GM12878 (cell line): ENCODE measurements at regions not wholly inside any gene's neighbourhood (a gene's known extent, or its start where the extent isn't known, plus 50 kb on each side); places are given as distances from the start of the nearest gene placed in this dataset.
"Not testable (repeated sequence)": the region's sequence is repeated elsewhere in the genome, so short reads cannot be mapped to it uniquely, and the experiment has no call there.

ENCODE experiments used
- ATAC-seq: fragments of 200-7000 bp; cut with Tn5 transposase; 3 replicates; pipeline ENCODE4 v1.9.1; 2020; ENCODE audit warnings: mild to moderate bottlenecking, moderate library complexity
- BruUV-seq: library from RNA; stranded (reverse); fragments of 400-500 nt; replicated peaks from 2 replicates; lab custom pipeline; 2021; lab: Mats Ljungman, UMichigan
- CTCF ChIA-PET: fragments of 300-600 bp; sonication (Branson Sonifier 250); formaldehyde crosslinking; extraction: SDS; loops from one replicate; lab custom pipeline; 2021; ENCODE audit warnings: inconsistent platforms; lab: Yijun Ruan, JAX
- POLR2A ChIA-PET: fragments of 350-600 bp; formaldehyde crosslinking; extraction: SDS; loops from one replicate; lab custom pipeline; 2021; ENCODE audit warnings: inconsistent platforms; lab: Charles Lee
- RAD21 ChIA-PET: fragments of 300-600 bp; sonication (Branson Sonifier 250); formaldehyde crosslinking; loops from one replicate; lab custom pipeline; 2023; ENCODE audit warnings: antibody characterized with exemption; ENCODE audit not compliant: unreplicated experiment; lab: Charles Lee
- SMC1A ChIA-PET: fragments of 300-600 bp; sonication (Branson Sonifier 250); formaldehyde crosslinking; loops from one replicate; lab custom pipeline; 2023; ENCODE audit not compliant: unreplicated experiment, uncharacterized antibody; lab: Charles Lee
- DNase-seq: peaks from one replicate; pipeline ENCODE4 v3.0.0-alpha.2; 2011; ENCODE audit warnings: low read depth, low spot score
- FAIRE-seq: peaks from 3 replicates; lab custom pipeline; 2011; peaks lifted over from hg19 to GRCh38; lab: Jason Lieb, UNC
- H2AFZ ChIP-seq: 2 replicates; pipeline ENCODE4 v1.6.0; 2011; ENCODE audit warnings: low read depth, low read length, control low read depth; ENCODE audit not compliant: control insufficient read depth
- H3K27ac ChIP-seq: 2 replicates; pipeline ENCODE4 v1.5.1; 2011; ENCODE audit warnings: control low read depth; ENCODE audit not compliant: control insufficient read depth, insufficient read depth
- H3K27me3 ChIP-seq, 2 experiments: replicated peaks in 1 of 2; 2 replicates each; pipeline versions ENCODE4 v1.6.0 to v1.6.1; 2011; ENCODE audit warnings: low read length in 1 of 2; ENCODE audit not compliant: control insufficient read depth in 2 of 2, insufficient read depth in 2 of 2
- H3K36me3 ChIP-seq, 2 experiments: 2 replicates each; pipeline ENCODE4 v1.5.1; 2011; ENCODE audit warnings: low read length in 1 of 2; ENCODE audit not compliant: control insufficient read depth in 2 of 2, insufficient read depth in 2 of 2
- H3K4me1 ChIP-seq: 2 replicates; pipeline ENCODE4 v1.6.1; 2011; ENCODE audit warnings: mild to moderate bottlenecking, low read length, moderate library complexity, mixed read lengths; ENCODE audit not compliant: control insufficient read depth, insufficient read depth
- H3K4me2 ChIP-seq: 2 replicates; pipeline ENCODE4 v1.6.0; 2011; ENCODE audit warnings: control low read depth; ENCODE audit not compliant: control insufficient read depth, insufficient read depth
- H3K4me3 ChIP-seq: fragments of 200-600 bp; sonication (generic); 2 replicates; pipeline ENCODE4 v1.5.1; 2016
- H3K79me2 ChIP-seq: 2 replicates; pipeline ENCODE4 v1.6.0; 2011; ENCODE audit warnings: low read length; ENCODE audit not compliant: control insufficient read depth, insufficient read depth
- H3K9ac ChIP-seq: 2 replicates; pipeline ENCODE4 v1.8.0; 2011; ENCODE audit warnings: low read length, control low read depth, mixed read lengths; ENCODE audit not compliant: control insufficient read depth, insufficient read depth
- H3K9me3 ChIP-seq: replicated peaks from 3 replicates; pipeline ENCODE4 v1.5.1; 2011; ENCODE audit warnings: mild to moderate bottlenecking, low read length; ENCODE audit not compliant: control insufficient read depth, insufficient read depth
- H4K20me1 ChIP-seq: 2 replicates; pipeline ENCODE4 v1.6.0; 2011; ENCODE audit not compliant: control insufficient read depth, insufficient read depth
- BACH1 ChIP-seq: fragments of 450-650 bp; IDR thresholded peaks from 2 replicates; pipeline ENCODE4 v1.6.1; 2017; ENCODE audit warnings: mild to moderate bottlenecking, borderline replicate concordance
- HDAC2 ChIP-seq: fragments of 200-600 bp; sonication (generic); IDR thresholded peaks from 2 replicates; pipeline ENCODE4 v1.6.1; 2017
- JUND ChIP-seq: IDR thresholded peaks from 2 replicates; pipeline ENCODE4 v1.6.1; 2012; ENCODE audit warnings: low read depth, mild to moderate bottlenecking, low read length, improper control_type of control experiment, moderate library complexity
- POLR2AphosphoS2 ChIP-seq: IDR thresholded peaks from 2 replicates; pipeline ENCODE4 v1.6.1; 2011; ENCODE audit warnings: low read depth, mild to moderate bottlenecking, low read length, improper control_type of control experiment, moderate library complexity
- YBX1 ChIP-seq: fragments of 450-650 bp; IDR thresholded peaks from 2 replicates; pipeline ENCODE4 v1.6.1; 2016; ENCODE audit warnings: antibody characterized with exemption
- ZBED1 ChIP-seq: IDR thresholded peaks from 2 replicates; pipeline ENCODE4 v1.6.1; 2016; ENCODE audit warnings: borderline replicate concordance
- ZNF622 ChIP-seq: fragments of 450-650 bp; IDR thresholded peaks from 2 replicates; pipeline ENCODE4 v1.6.1; 2017; ENCODE audit warnings: mild to moderate bottlenecking, inconsistent platforms
- WGBS: methylation state at CpG from one replicate; pipeline ENCODE4 v1.1.6; 2016; ENCODE audit warnings: low lambda C conversion rate; ENCODE audit not compliant: insufficient replicate concordance, insufficient coverage; ENCODE audit errors: missing lambda C conversion rate; 5-methylcytosine and 5-hydroxymethylcytosine counted together
- in situ Hi-C: fragments of 300-500 bp; cut with MboI; formaldehyde crosslinking; loops from 9 replicates; pipeline ENCODE4 v1.14.3; 2018; ENCODE audit warnings: mixed read lengths
- intact Hi-C: fragments of 100-400 bp; cut with micrococcal nuclease; formaldehyde crosslinking; loops from one replicate; pipeline ENCODE4 v1.14.2; 2022; ENCODE audit not compliant: unreplicated experiment

GRCh38 chr11:46204415-46204814 is 73.0 kb upstream of the CREB3L1 start:
- 55% methylated on average over 7 of the region's 7 CpGs for WGBS
- SMC1A ChIA-PET, POLR2A ChIA-PET, BruUV-seq, H3K4me3 ChIP-seq, intact Hi-C loops, H2AFZ ChIP-seq, H3K79me2 ChIP-seq, in situ Hi-C loops, RAD21 ChIA-PET, H3K27ac ChIP-seq, H3K27me3 ChIP-seq, DNase-seq, CTCF ChIA-PET, ATAC-seq, H4K20me1 ChIP-seq, H3K4me2 ChIP-seq, H3K9me3 ChIP-seq, H3K36me3 ChIP-seq, H3K4me1 ChIP-seq, H3K9ac ChIP-seq, FAIRE-seq: not testable (repeated sequence)

- H3K79me2 ChIP-seq: no peaks in the 10 kb centered on the region
- in situ Hi-C loops: no loop called here
- no peaks in the 10 kb centered on the region for H3K36me3 ChIP-seq
- H3K9me3 ChIP-seq: no peaks in the 10 kb centered on the region
- no peak overlapping the region for H3K4me2 ChIP-seq
- no peak overlapping the region for H3K9ac ChIP-seq
- RAD21 ChIA-PET: no interaction called here
- POLR2A ChIA-PET: no interaction called here
- DNase-seq: no peak
- H3K4me3 ChIP-seq: no peak overlapping the region
- no peaks in the 10 kb centered on the region for H4K20me1 ChIP-seq
- no peak overlapping the region for H2AFZ ChIP-seq
- SMC1A ChIA-PET: no interaction called here
- CTCF ChIA-PET: no interaction called here
- WGBS: 41% methylated on average over 7 of the region's 7 CpGs
- no TSS peak for BruUV-seq
- FAIRE-seq: no peak
- intact Hi-C loops: no loop called here
- peaks cover 2 to 3% of the 10 kb centered on the region in 2 experiments; a peak in 3 of 4 replicates for H3K27me3 ChIP-seq
- TF ChIP-seq HDAC2: no peak
- no peak for TF ChIP-seq BACH1
- TF ChIP-seq YBX1: no peak
- no peak for TF ChIP-seq JUND
- TF ChIP-seq POLR2AphosphoS2: no peak
- TF ChIP-seq ZNF622: no peak
- TF ChIP-seq ZBED1: no peak
- no peak overlapping the region for H3K27ac ChIP-seq
- H3K4me1 ChIP-seq: no peaks in the 10 kb centered on the region
- ATAC-seq: no peak
Measured at GRCh38 chr11:46203746-46204145, 73.7 kb upstream of the CREB3L1 start.
